Endodermal cell (in vitro differentiated cells): ENCODE measurements at regions not wholly inside any gene's neighbourhood (a gene's known extent, or its start where the extent isn't known, plus 50 kb on each side); places are given as distances from the start of the nearest gene placed in this dataset.

Experiments used
- DNase-seq: peaks from one replicate; pipeline ENCODE4 v3.0.0-alpha.2; 2017
- H3K27ac ChIP-seq: 2 replicates; pipeline ENCODE4 v1.5.1; 2013; ENCODE audit warnings: mild to moderate bottlenecking, low read depth, low read length, moderate library complexity
- H3K27me3 ChIP-seq: 2 replicates; pipeline ENCODE4 v1.6.1; 2013; ENCODE audit warnings: mild to moderate bottlenecking, low read length, moderate library complexity; ENCODE audit not compliant: insufficient read depth, control insufficient read depth, poor library complexity, severe bottlenecking
- H3K36me3 ChIP-seq: 2 replicates; pipeline ENCODE4 v1.7.0; 2013; ENCODE audit warnings: mild to moderate bottlenecking, low read length, moderate library complexity; ENCODE audit not compliant: control insufficient read depth, insufficient read depth
- H3K4me1 ChIP-seq: one replicate; pipeline ENCODE4 v1.7.0; 2013; ENCODE audit warnings: low read length; ENCODE audit not compliant: control insufficient read depth, insufficient read depth
- H3K4me3 ChIP-seq: 2 replicates; pipeline ENCODE4 v1.5.1; 2013; ENCODE audit warnings: mild to moderate bottlenecking, low read length, moderate library complexity
- H3K9ac ChIP-seq: 2 replicates; pipeline ENCODE4 v1.6.1; 2013; ENCODE audit warnings: mild to moderate bottlenecking, low read length, moderate library complexity; ENCODE audit not compliant: poor library complexity, severe bottlenecking; ENCODE audit errors: extremely low read depth
- H3K9me3 ChIP-seq: 2 replicates; pipeline ENCODE4 v1.6.1; 2013; ENCODE audit warnings: mild to moderate bottlenecking, low read length, moderate library complexity; ENCODE audit not compliant: control insufficient read depth
- H3K27ac Mint-ChIP-seq: 2 replicates; pipeline ENCODE4 v1.8.0; 2020; ENCODE audit warnings: mixed read lengths
- H3K27me3 Mint-ChIP-seq: 2 replicates; pipeline ENCODE4 v1.8.0; 2021; ENCODE audit warnings: mild to moderate bottlenecking, mixed read lengths; ENCODE audit not compliant: insufficient read depth
- H3K36me3 Mint-ChIP-seq: 2 replicates; pipeline ENCODE4 v1.8.0; 2020; ENCODE audit warnings: low read depth, mixed read lengths
- H3K4me1 Mint-ChIP-seq: 2 replicates; pipeline ENCODE4 v1.8.0; 2020; ENCODE audit warnings: mixed read lengths
- H3K4me3 Mint-ChIP-seq: 2 replicates; pipeline ENCODE4 v1.8.0; 2020; ENCODE audit warnings: mild to moderate bottlenecking, moderate library complexity, mixed read lengths
- H3K9me3 Mint-ChIP-seq: 2 replicates; pipeline ENCODE4 v1.8.0; 2020; ENCODE audit warnings: mild to moderate bottlenecking, mixed read lengths
- CTCF ChIP-seq: fragments of 200-600 bp; sonication (generic); conservative IDR thresholded peaks from 2 replicates; pipeline ENCODE4 v1.5.0; 2021; ENCODE audit warnings: antibody characterized with exemption, mild to moderate bottlenecking
- WGBS, 2 experiments: methylation state at CpG; one replicate each; pipeline versions ENCODE4 v1.1.5 to v1.1.7; 2013; ENCODE audit warnings: missing lambda C conversion rate in 2 of 2, mixed read lengths in 1 of 2; ENCODE audit not compliant: insufficient coverage in 1 of 2, insufficient read length in 1 of 2; 5-methylcytosine and 5-hydroxymethylcytosine counted together

GRCh38 chr5:89929173-89929572 lies 480.4 kb downstream of the CETN3 start:
- no peak overlapping the region for H3K27ac Mint-ChIP-seq
- Histone ChIP-seq H3K36me3 (no peaks in the 10 kb centered on the region), H3K27ac (no peak overlapping the region), H3K4me3 (no peak overlapping the region), H3K9ac (no peak overlapping the region), H3K4me1 (no peaks in the 10 kb centered on the region), H3K27me3 (peaks cover under 1% of the 10 kb centered on the region), H3K9me3 (no peaks in the 10 kb centered on the region)
- H3K4me1 Mint-ChIP-seq = peaks cover 18% of the 10 kb centered on the region
- no peaks in the 10 kb centered on the region for H3K27me3 Mint-ChIP-seq
- no peak overlapping the region for H3K4me3 Mint-ChIP-seq
- DNase-seq = peak; percentile 48
- peaks cover 2% of the 10 kb centered on the region for H3K9me3 Mint-ChIP-seq
- TF ChIP-seq CTCF = peak; percentile 69
- WGBS, 2 experiments = 86% methylated on average over 1 of the region's 2 CpGs; no CpG with 5 or more reads in 1 of the 2 experiments
- H3K36me3 Mint-ChIP-seq = no peaks in the 10 kb centered on the region

GRCh38 chr5:89922161-89922560 lies 487.4 kb downstream of the CETN3 start:
- Mint-ChIP-seq H3K9me3 (peaks cover 2% of the 10 kb centered on the region), H3K4me3 (no peak overlapping the region), H3K4me1 (no peaks in the 10 kb centered on the region), H3K27me3 (no peaks in the 10 kb centered on the region), H3K36me3 (no peaks in the 10 kb centered on the region), H3K27ac (no peak overlapping the region)
- Histone ChIP-seq H3K27me3 (peaks cover 25% of the 10 kb centered on the region), H3K4me1 (no peaks in the 10 kb centered on the region), H3K36me3 (no peaks in the 10 kb centered on the region), H3K4me3 (no peak overlapping the region), H3K9ac (no peak overlapping the region), H3K27ac (no peak overlapping the region), H3K9me3 (no peaks in the 10 kb centered on the region)
- 87 to 93% methylated on average over 2 to 3 of the region's 3 CpGs for WGBS, 2 experiments
- no peak for TF ChIP-seq CTCF
- no peak for DNase-seq

GRCh38 chr5:89917112-89917511 lies 492.4 kb downstream of the CETN3 start:
- no peaks in the 10 kb centered on the region for H3K36me3 Mint-ChIP-seq
- H3K4me3 ChIP-seq = no peak overlapping the region
- H3K4me1 Mint-ChIP-seq = no peaks in the 10 kb centered on the region
- TF ChIP-seq CTCF = no peak
- H3K9me3 Mint-ChIP-seq = no peaks in the 10 kb centered on the region
- H3K4me1 ChIP-seq = no peaks in the 10 kb centered on the region
- no peak overlapping the region for H3K9ac ChIP-seq
- DNase-seq = no peak
- 80% methylated on average over 1 of the region's 1 CpG; no CpG with 5 or more reads in 1 of the 2 experiments for WGBS, 2 experiments
- H3K27ac ChIP-seq = no peak overlapping the region
- no peak overlapping the region for H3K27ac Mint-ChIP-seq
- H3K27me3 ChIP-seq = peaks cover 12% of the 10 kb centered on the region
- no peaks in the 10 kb centered on the region for H3K27me3 Mint-ChIP-seq
- H3K9me3 ChIP-seq = peaks cover 7% of the 10 kb centered on the region
- H3K36me3 ChIP-seq = no peaks in the 10 kb centered on the region
- no peak overlapping the region for H3K4me3 Mint-ChIP-seq
